Naive B cell (primary cell): ENCODE measurements at regions not wholly inside any gene's neighbourhood (a gene's known extent, or its start where the extent isn't known, plus 50 kb on each side); places are given as distances from the start of the nearest gene placed in this dataset.

Experiments used
- ATAC-seq, 2 donors: fragments of 150-1000 bp; cut with Tn5 transposase; 2 replicates each; pipeline ENCODE4 v1.10.0; 2021; ENCODE audit warnings: low read depth in 2 of 2, mild to moderate bottlenecking in 2 of 2, moderate library complexity in 2 of 2
- DNase-seq: peaks from one replicate; pipeline ENCODE4 v3.0.0; 2022
- H3K27ac Mint-ChIP-seq, 6 donors: one replicate each; pipeline ENCODE4 v1.8.0; 2020 to 2022; ENCODE audit warnings: mild to moderate bottlenecking in 6 of 6, mixed read lengths in 6 of 6, moderate library complexity in 5 of 6, inconsistent platforms in 2 of 6
- H3K27me3 Mint-ChIP-seq, 3 donors: one replicate each; pipeline ENCODE4 v1.8.0; 2021 to 2022; ENCODE audit warnings: mixed read lengths in 3 of 3, mild to moderate bottlenecking in 1 of 3
- H3K36me3 Mint-ChIP-seq, 2 donors: one replicate each; pipeline ENCODE4 v1.8.0; 2020 to 2022; ENCODE audit warnings: mixed read lengths in 2 of 2, inconsistent platforms in 1 of 2, mild to moderate bottlenecking in 1 of 2
- H3K4me1 Mint-ChIP-seq, 3 donors: one replicate each; pipeline ENCODE4 v1.8.0; 2020 to 2022; ENCODE audit warnings: mixed read lengths in 3 of 3, inconsistent platforms in 1 of 3, mild to moderate bottlenecking in 1 of 3, moderate library complexity in 1 of 3
- H3K4me3 Mint-ChIP-seq, 8 donors: one replicate each; pipeline ENCODE4 v1.8.0; 2020 to 2022; ENCODE audit warnings: mild to moderate bottlenecking in 8 of 8, mixed read lengths in 8 of 8, moderate library complexity in 8 of 8, inconsistent platforms in 2 of 8
- H3K9me3 Mint-ChIP-seq, 7 donors: one replicate each; pipeline ENCODE4 v1.8.0; 2020 to 2022; ENCODE audit warnings: mixed read lengths in 7 of 7, mild to moderate bottlenecking in 5 of 7, inconsistent platforms in 2 of 7, moderate library complexity in 1 of 7

DNA sequence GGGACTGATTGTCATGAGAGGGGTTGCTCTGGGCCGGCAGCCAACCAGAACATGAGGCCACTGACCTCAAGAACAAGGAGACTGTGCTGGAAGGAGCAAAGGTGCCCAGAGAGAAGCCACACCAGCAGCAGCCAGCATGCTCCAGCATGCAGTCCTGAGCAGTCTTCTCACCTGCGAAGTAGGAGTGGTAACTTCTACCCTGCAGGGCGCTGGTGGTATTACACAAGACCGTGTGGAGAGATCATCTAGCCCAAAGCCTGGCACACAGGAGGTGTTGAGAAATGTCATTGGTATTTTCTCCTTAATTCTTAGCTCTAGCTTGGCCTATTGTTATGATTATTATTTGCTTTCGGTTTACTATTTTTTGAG lies 132.7 kb downstream of the TSN start:
- H3K4me1 Mint-ChIP-seq: no peaks in the 10 kb centered on the region
- H3K27me3 Mint-ChIP-seq: peaks cover 7 to 32% (median 15%) of the 10 kb centered on the region in 3 donors
- DNase-seq (no peak), ATAC-seq (no peak)
- no peak overlapping the region for H3K27ac Mint-ChIP-seq
- peak overlapping the region in 1 of 8 donors; percentile 31 for H3K4me3 Mint-ChIP-seq
- peaks cover 0 to 3% (median 0%) of the 10 kb centered on the region in 7 donors for H3K9me3 Mint-ChIP-seq
- H3K36me3 Mint-ChIP-seq: no peaks in the 10 kb centered on the region

GRCh38 chr2:121890041-121890440 lies 134.6 kb downstream of the TSN start:
- peaks cover 0 to 3% (median 0%) of the 10 kb centered on the region in 7 donors for H3K9me3 Mint-ChIP-seq
- no peaks in the 10 kb centered on the region for H3K4me1 Mint-ChIP-seq
- no peak for DNase-seq
- no peak overlapping the region for H3K27ac Mint-ChIP-seq
- H3K36me3 Mint-ChIP-seq: no peaks in the 10 kb centered on the region
- no peak overlapping the region for H3K4me3 Mint-ChIP-seq
- peaks cover 4 to 26% (median 9%) of the 10 kb centered on the region in 3 donors for H3K27me3 Mint-ChIP-seq
- no peak for ATAC-seq

DNA sequence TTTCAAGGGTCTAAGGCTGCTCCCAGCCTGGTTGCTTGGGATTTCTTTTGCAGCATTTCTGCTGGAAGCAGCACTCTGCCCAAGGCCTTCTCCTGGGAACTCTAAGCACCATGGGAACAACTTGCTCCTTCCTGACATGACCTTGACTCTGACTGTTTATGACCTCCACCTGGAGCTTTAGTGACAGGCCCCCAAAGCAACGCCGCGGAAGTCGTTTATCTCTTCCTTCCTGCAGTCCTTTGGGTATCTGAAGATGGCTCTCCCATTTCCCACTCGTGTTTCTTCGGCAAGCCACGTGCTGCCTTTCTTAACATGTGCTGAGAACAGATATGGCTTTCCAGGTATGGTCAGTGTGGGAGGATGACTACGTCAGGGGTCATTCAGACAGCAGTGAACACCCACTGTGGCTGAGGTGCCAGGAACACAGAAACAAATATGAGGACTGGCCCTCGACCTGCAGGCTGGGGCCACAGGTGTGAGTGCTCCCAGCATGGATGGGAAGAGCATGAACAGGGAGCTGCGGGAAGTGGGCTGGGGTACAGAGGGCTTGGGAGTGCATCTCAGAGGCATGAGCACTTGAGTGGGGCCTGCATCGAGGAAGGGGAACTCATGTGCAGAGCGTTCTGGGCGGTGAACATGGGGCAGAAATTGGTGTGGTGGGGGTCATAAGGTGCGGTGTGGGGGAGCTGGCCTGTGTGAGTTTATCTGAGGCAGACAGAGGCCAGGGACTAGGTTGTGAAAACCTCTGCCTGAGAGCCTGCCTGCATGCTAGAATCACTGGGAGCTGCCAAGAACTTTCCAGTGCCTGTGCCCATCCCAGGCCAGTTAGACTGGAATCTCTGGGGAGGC lies 140.5 kb downstream of the TSN start:
- ATAC-seq: no peak
- Mint-ChIP-seq H3K9me3 (no peaks in the 10 kb centered on the region), H3K4me3 (no peak overlapping the region), H3K36me3 (no peaks in the 10 kb centered on the region), H3K27ac (no peak overlapping the region), H3K27me3 (peaks cover 0 to 13% (median 7%) of the 10 kb centered on the region in 3 donors), H3K4me1 (peaks cover 0 to 3% (median 0%) of the 10 kb centered on the region in 3 donors)
- no peak for DNase-seq

GRCh38 chr2:121897335-121897970 lies 142.0 kb downstream of the TSN start:
- DNase-seq: no peak
- no peaks in the 10 kb centered on the region for H3K36me3 Mint-ChIP-seq

GRCh38 chr2:121898483-121898882 lies 143.0 kb downstream of the TSN start:
- peaks cover 0 to 13% (median 7%) of the 10 kb centered on the region in 3 donors for H3K27me3 Mint-ChIP-seq
- peaks cover 0 to 2% (median 0%) of the 10 kb centered on the region in 7 donors for H3K9me3 Mint-ChIP-seq
- ATAC-seq: no peak
- no peaks in the 10 kb centered on the region for H3K36me3 Mint-ChIP-seq
- no peak overlapping the region for H3K27ac Mint-ChIP-seq
- peaks cover 0 to 3% (median 0%) of the 10 kb centered on the region in 3 donors for H3K4me1 Mint-ChIP-seq
- H3K4me3 Mint-ChIP-seq: no peak overlapping the region
- no peak for DNase-seq

More at GRCh38 chr2:121897335-121897970, 142.0 kb downstream of the TSN start:
- Mint-ChIP-seq H3K27ac (no peak overlapping the region), H3K4me1 (peaks cover 0 to 3% (median 0%) of the 10 kb centered on the region in 3 donors), H3K27me3 (peaks cover 0 to 13% (median 7%) of the 10 kb centered on the region in 3 donors), H3K4me3 (no peak overlapping the region), H3K9me3 (no peaks in the 10 kb centered on the region)
- no peak for ATAC-seq

DNA sequence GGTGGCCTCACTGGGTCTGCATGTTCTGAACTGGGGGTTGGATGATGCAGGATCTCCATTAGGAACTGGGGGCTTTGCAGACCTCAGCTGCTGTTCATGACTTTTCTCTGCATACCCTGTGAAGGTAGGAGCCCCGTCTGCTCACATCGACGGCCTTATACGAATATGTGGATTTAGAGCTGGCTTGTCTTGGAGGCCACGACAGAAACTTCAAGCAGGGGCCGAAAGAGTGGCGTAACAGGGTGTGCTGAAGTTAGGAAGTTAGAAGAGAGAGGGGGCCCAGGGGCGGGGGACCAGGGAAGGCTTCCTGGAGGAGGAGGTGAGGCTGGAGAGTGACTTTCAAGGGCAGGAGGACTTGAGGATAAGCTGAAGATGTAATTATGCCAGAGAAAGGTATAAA lies 144.9 kb downstream of the TSN start:
- ATAC-seq (no peak), DNase-seq (no peak)
- Mint-ChIP-seq H3K27me3 (peaks cover 0 to 13% (median 7%) of the 10 kb centered on the region in 3 donors), H3K4me1 (peaks cover 0 to 3% (median 0%) of the 10 kb centered on the region in 3 donors), H3K9me3 (peaks cover 0 to 4% (median 0%) of the 10 kb centered on the region in 7 donors), H3K4me3 (no peak overlapping the region), H3K36me3 (no peaks in the 10 kb centered on the region), H3K27ac (no peak overlapping the region)

DNA sequence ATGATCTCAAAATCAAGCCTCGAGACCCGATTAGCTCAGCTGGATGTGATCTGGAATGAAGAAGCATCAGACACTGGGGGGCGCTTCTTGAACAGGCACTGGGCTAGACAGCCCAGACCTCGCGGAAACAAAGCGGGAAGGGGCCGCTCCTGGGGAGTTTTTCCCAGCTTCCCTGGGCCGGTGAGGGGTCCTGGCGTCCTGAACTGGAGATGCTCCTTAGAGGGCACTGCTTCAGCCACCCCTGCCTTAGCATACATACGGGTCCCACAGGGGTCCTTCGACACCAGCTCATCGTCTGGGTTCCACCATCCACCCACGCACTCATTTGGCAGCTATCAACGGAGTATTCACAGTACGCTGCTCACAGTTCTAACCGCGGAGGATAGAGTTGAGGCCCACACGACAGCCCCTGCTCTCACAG lies 146.7 kb downstream of the TSN start:
- Mint-ChIP-seq H3K27ac (no peak overlapping the region), H3K27me3 (peaks cover 0 to 7% (median 7%) of the 10 kb centered on the region in 3 donors), H3K4me3 (peak overlapping the region in 2 of 8 donors; percentile 13 to 16), H3K4me1 (no peaks in the 10 kb centered on the region), H3K36me3 (no peaks in the 10 kb centered on the region), H3K9me3 (peaks cover 0 to 8% (median 0%) of the 10 kb centered on the region in 7 donors)
- DNase-seq (no peak), ATAC-seq (peak in 1 of 2 donors; percentile 43)

DNA sequence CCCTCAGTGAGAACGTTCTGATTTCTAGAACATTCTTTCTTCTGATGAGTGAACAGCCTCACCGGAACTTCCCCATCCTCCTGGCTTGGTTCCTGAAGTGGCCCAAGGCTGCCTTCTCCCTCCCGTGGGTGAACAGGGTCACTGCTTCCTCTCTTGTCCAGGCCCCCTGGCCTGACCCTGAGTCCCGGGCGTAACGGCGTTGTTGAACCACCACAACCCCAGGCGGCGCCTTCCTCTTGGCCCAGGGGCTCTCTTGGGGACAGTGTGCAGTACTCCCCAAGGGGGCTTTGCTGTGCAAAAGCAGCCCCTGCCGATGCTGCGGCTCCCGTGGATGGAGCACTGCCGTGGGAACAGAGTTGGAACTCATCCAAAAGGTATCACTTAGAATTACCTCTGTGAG lies 147.2 kb downstream of the TSN start:
- H3K27me3 Mint-ChIP-seq: peaks cover 0 to 5% (median 4%) of the 10 kb centered on the region in 3 donors
- H3K27ac Mint-ChIP-seq: no peak overlapping the region
- no peaks in the 10 kb centered on the region for H3K4me1 Mint-ChIP-seq
- ATAC-seq: no peak
- no peaks in the 10 kb centered on the region for H3K36me3 Mint-ChIP-seq
- peak overlapping the region in 4 of 8 donors; percentile 13 to 60 (median 36) for H3K4me3 Mint-ChIP-seq
- peaks cover 0 to 11% (median 0%) of the 10 kb centered on the region in 7 donors for H3K9me3 Mint-ChIP-seq
- no peak for DNase-seq

DNA sequence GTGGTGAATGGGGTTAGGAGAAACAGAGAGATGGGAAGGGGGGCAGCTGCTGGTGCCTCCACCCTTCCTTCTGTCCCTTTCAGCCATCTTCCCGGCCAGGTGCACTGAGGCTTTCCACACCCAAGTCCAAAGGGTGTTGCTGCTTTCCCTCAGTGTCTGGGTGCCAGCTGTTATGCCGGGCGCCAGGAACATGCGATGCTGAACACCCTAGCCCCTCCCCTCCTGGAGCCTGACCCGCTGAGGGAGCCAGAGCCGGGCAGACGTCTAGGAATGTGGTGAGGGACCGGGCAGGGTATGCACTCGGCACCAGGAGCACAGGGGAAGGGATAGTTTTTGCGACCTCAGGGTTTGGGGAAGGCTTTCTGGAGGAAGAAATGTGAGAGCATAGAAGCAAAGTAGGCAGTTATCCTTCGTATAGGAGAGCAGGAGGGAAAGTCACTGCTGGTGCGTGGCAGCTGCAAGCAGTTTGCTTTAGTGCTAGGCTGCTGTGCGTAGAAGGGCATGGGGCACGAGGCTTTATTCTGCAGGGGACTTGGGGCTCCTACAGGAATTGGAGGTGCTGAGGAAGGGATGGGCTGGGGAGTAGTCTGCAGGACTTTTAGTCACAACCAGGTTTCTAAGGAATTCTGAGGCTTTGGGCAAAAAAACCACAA lies 147.7 kb downstream of the TSN start:
- H3K4me1 Mint-ChIP-seq: no peaks in the 10 kb centered on the region
- ATAC-seq (no peak), DNase-seq (no peak)
- peaks cover 0 to 11% (median 0%) of the 10 kb centered on the region in 7 donors for H3K9me3 Mint-ChIP-seq
- H3K27me3 Mint-ChIP-seq: no peaks in the 10 kb centered on the region
- peak overlapping the region in 1 of 8 donors; percentile 56 for H3K4me3 Mint-ChIP-seq
- no peak overlapping the region for H3K27ac Mint-ChIP-seq
- H3K36me3 Mint-ChIP-seq: no peaks in the 10 kb centered on the region

- peak overlapping the region in 1 of 6 donors; percentile 56 for H3K27ac Mint-ChIP-seq
- no peaks in the 10 kb centered on the region for H3K27me3 Mint-ChIP-seq
- no peaks in the 10 kb centered on the region for H3K36me3 Mint-ChIP-seq
- H3K9me3 Mint-ChIP-seq: peaks cover 0 to 11% (median 0%) of the 10 kb centered on the region in 7 donors
- DNase-seq (no peak), ATAC-seq (no peak)
- peak overlapping the region in 1 of 8 donors; percentile 28 for H3K4me3 Mint-ChIP-seq
- H3K4me1 Mint-ChIP-seq: no peaks in the 10 kb centered on the region
These were observed 149.2 kb downstream of the TSN start for GRCh38 chr2:121904656-121905055.

- no peak for DNase-seq
- H3K36me3 Mint-ChIP-seq: no peaks in the 10 kb centered on the region
- H3K4me1 Mint-ChIP-seq: no peaks in the 10 kb centered on the region
- no peaks in the 10 kb centered on the region for H3K27me3 Mint-ChIP-seq
- no peak for ATAC-seq
- H3K27ac Mint-ChIP-seq: peak overlapping the region in 2 of 6 donors; percentile 56 to 59
- peak overlapping the region in 1 of 8 donors; percentile 36 for H3K4me3 Mint-ChIP-seq
- H3K9me3 Mint-ChIP-seq: peaks cover 0 to 11% (median 0%) of the 10 kb centered on the region in 7 donors
These were observed 149.8 kb downstream of the TSN start for GRCh38 chr2:121905201-121905600.

DNA sequence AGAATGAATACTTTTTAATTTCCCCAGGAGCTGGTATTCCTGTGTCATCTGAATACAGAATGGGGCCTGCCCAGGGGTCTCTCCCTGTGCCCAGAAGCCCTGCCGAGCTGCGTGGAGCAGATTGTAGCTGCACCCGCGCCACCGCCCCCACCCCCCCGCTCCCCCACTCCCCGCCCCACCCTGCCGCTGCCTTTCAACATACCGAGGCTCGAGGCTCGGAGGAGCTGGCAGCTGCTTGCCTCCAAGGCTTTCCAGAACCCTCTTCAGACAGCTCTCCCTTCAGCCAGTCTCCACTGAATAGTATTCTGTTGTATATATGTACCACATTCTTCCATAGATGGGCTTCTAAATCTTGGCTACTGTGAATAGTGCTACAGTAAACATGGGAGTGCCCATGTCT lies 150.7 kb downstream of the TSN start:
- DNase-seq (no peak), ATAC-seq (no peak)
- Mint-ChIP-seq H3K27ac (no peak overlapping the region), H3K4me3 (no peak overlapping the region), H3K9me3 (peaks cover 0 to 11% (median 0%) of the 10 kb centered on the region in 7 donors), H3K27me3 (no peaks in the 10 kb centered on the region), H3K4me1 (no peaks in the 10 kb centered on the region), H3K36me3 (no peaks in the 10 kb centered on the region)

- DNase-seq (no peak), ATAC-seq (no peak)
- H3K4me3 Mint-ChIP-seq: no peak overlapping the region
- peaks cover 0 to 11% (median 0%) of the 10 kb centered on the region in 7 donors for H3K9me3 Mint-ChIP-seq
- no peak overlapping the region for H3K27ac Mint-ChIP-seq
- peaks cover 0 to 3% (median 0%) of the 10 kb centered on the region in 3 donors for H3K27me3 Mint-ChIP-seq
- no peaks in the 10 kb centered on the region for H3K36me3 Mint-ChIP-seq
- no peaks in the 10 kb centered on the region for H3K4me1 Mint-ChIP-seq
These were observed 152.5 kb downstream of the TSN start for GRCh38 chr2:121907928-121908327.
